GM19372 (cell line): ENCODE measurements at regions not wholly inside any gene's neighbourhood (a gene's known extent, or its start where the extent isn't known, plus 50 kb on each side); places are given as distances from the start of the nearest gene placed in this dataset.
"Not testable (repeated sequence)": the region's sequence is repeated elsewhere in the genome, so short reads cannot be mapped to it uniquely, and the experiment has no call there.

Source experiments
- ATAC-seq: cut with Tn5 transposase; IDR thresholded peaks from one replicate; pipeline ENCODE4 v1.9.1; 2021; ENCODE audit warnings: mild to moderate bottlenecking, low read depth, moderate library complexity; ENCODE audit not compliant: unreplicated experiment

- no peak for ATAC-seq
Observed at GRCh38 chr1:96096613-96097321, 624.8 kb upstream of the PTBP2 start.

GRCh38 chr1:96104506-96104905 is 617.1 kb upstream of the PTBP2 start:
- ATAC-seq = no peak

GRCh38 chr1:96104906-96105305 is 616.7 kb upstream of the PTBP2 start:
- no peak for ATAC-seq

- no peak for ATAC-seq
Observed at GRCh38 chr1:96116731-96117130, 604.9 kb upstream of the PTBP2 start.

GRCh38 chr1:96130432-96130831 is 591.2 kb upstream of the PTBP2 start:
- no peak for ATAC-seq

- no peak for ATAC-seq
Observed at GRCh38 chr1:96144636-96145035, 576.9 kb upstream of the PTBP2 start.

GRCh38 chr1:96145492-96145891 is 576.1 kb upstream of the PTBP2 start:
- ATAC-seq = no peak

- not testable (repeated sequence) for ATAC-seq
Observed at GRCh38 chr1:96152957-96153356, 568.6 kb upstream of the PTBP2 start.

- ATAC-seq = no peak
Observed at GRCh38 chr1:96157101-96157500, 564.5 kb upstream of the PTBP2 start.

GRCh38 chr1:96159379-96159778 is 562.2 kb upstream of the PTBP2 start:
- ATAC-seq = no peak

- ATAC-seq = no peak
Observed at GRCh38 chr1:96164053-96164452, 557.5 kb upstream of the PTBP2 start.

GRCh38 chr1:96178053-96178452 is 543.5 kb upstream of the PTBP2 start:
- ATAC-seq = no peak

GRCh38 chr1:96183485-96183884 is 538.1 kb upstream of the PTBP2 start:
- no peak for ATAC-seq

- ATAC-seq = no peak
Observed at GRCh38 chr1:96183928-96184327, 537.7 kb upstream of the PTBP2 start.

GRCh38 chr1:96185181-96185580 is 536.4 kb upstream of the PTBP2 start:
- ATAC-seq = no peak

- no peak for ATAC-seq
Observed at GRCh38 chr1:96187020-96187419, 534.6 kb upstream of the PTBP2 start.

- no peak for ATAC-seq
Observed at GRCh38 chr1:96191165-96191564, 530.4 kb upstream of the PTBP2 start.

- ATAC-seq = no peak
Observed at GRCh38 chr1:96206451-96206850, 515.1 kb upstream of the PTBP2 start.

- no peak for ATAC-seq
Observed at GRCh38 chr1:96207936-96208335, 513.6 kb upstream of the PTBP2 start.

GRCh38 chr1:96208428-96208827 is 513.2 kb upstream of the PTBP2 start:
- no peak for ATAC-seq

GRCh38 chr1:96210054-96210453 is 511.5 kb upstream of the PTBP2 start:
- ATAC-seq = no peak

- no peak for ATAC-seq
Observed at GRCh38 chr1:96211202-96211601, 510.4 kb upstream of the PTBP2 start.

GRCh38 chr1:96214982-96215381 is 506.6 kb upstream of the PTBP2 start:
- no peak for ATAC-seq
